GM19455 (cell line): ENCODE measurements at regions not wholly inside any gene's neighbourhood (a gene's known extent, or its start where the extent isn't known, plus 50 kb on each side); places are given as distances from the start of the nearest gene placed in this dataset.

Source experiments
- ATAC-seq: cut with Tn5 transposase; IDR thresholded peaks from one replicate; pipeline ENCODE4 v1.9.1; 2021; ENCODE audit not compliant: unreplicated experiment

- ATAC-seq: no peak
Measured at GRCh38 chr2:128436479-128437203, 118.0 kb upstream of the HS6ST1 start.

GRCh38 chr2:128437204-128437565 lies 118.5 kb upstream of the HS6ST1 start:
- no peak for ATAC-seq

- no peak for ATAC-seq
Measured at GRCh38 chr2:128438091-128438490, 119.4 kb upstream of the HS6ST1 start.

- no peak for ATAC-seq
Measured at GRCh38 chr2:128438586-128438985, 119.9 kb upstream of the HS6ST1 start.

- no peak for ATAC-seq
Measured at GRCh38 chr2:128439031-128439790, 120.5 kb upstream of the HS6ST1 start.

- no peak for ATAC-seq
Measured at GRCh38 chr2:128439791-128440665, 121.4 kb upstream of the HS6ST1 start.

GRCh38 chr2:128440666-128441340 lies 122.1 kb upstream of the HS6ST1 start:
- ATAC-seq: no peak

- ATAC-seq: no peak
Measured at GRCh38 chr2:128441341-128442052, 122.8 kb upstream of the HS6ST1 start.

GRCh38 chr2:128442053-128442751 lies 123.5 kb upstream of the HS6ST1 start:
- ATAC-seq: no peak

- no peak for ATAC-seq
Measured at GRCh38 chr2:128442891-128443302, 124.2 kb upstream of the HS6ST1 start.

- ATAC-seq: no peak
Measured at GRCh38 chr2:128444121-128444771, 125.6 kb upstream of the HS6ST1 start.

- no peak for ATAC-seq
Measured at GRCh38 chr2:128444816-128445522, 126.3 kb upstream of the HS6ST1 start.

GRCh38 chr2:128445523-128445900 lies 126.8 kb upstream of the HS6ST1 start:
- ATAC-seq: no peak

- no peak for ATAC-seq
Measured at GRCh38 chr2:128446049-128446873, 127.6 kb upstream of the HS6ST1 start.

- no peak for ATAC-seq
Measured at GRCh38 chr2:128446874-128447537, 128.3 kb upstream of the HS6ST1 start.

- ATAC-seq: no peak
Measured at GRCh38 chr2:128447538-128447995, 128.9 kb upstream of the HS6ST1 start.
